Peyer's patch (tissue), 4 donors: ENCODE measurements at regions not wholly inside any gene's neighbourhood (a gene's known extent, or its start where the extent isn't known, plus 50 kb on each side); places are given as distances from the start of the nearest gene placed in this dataset.

Experiments
- DNase-seq, 3 donors: peaks; one replicate each; pipeline ENCODE4 v3.0.0-alpha.2; 2017 to 2019
- H3K27ac ChIP-seq, 4 donors: fragments of 200-600 bp; sonication (generic); one replicate each; pipeline ENCODE4 v1.5.1; 2016 to 2019
- H3K27me3 ChIP-seq, 2 donors: fragments of 200-600 bp; sonication (generic); one replicate each; pipeline ENCODE4 v1.5.1; 2019
- H3K36me3 ChIP-seq, 3 donors: fragments of 200-600 bp; sonication (generic); one replicate each; pipeline ENCODE4 v1.5.1; 2016 to 2019
- H3K4me1 ChIP-seq, 4 donors: fragments of 200-600 bp; sonication (generic); one replicate each; pipeline ENCODE4 v1.5.1; 2016 to 2019
- H3K4me3 ChIP-seq, 4 donors: fragments of 200-600 bp; sonication (generic); 1 replicate in 3 of 4; 2 replicates in 1 of 4; pipeline ENCODE4 v1.5.1; 2016 to 2019; ENCODE audit warnings: mild to moderate bottlenecking in 1 of 4
- H3K9me3 ChIP-seq, 4 donors: fragments of 200-600 bp; sonication (generic); one replicate each; pipeline ENCODE4 v1.5.1; 2016 to 2019; ENCODE audit warnings: mild to moderate bottlenecking in 1 of 4
- CTCF ChIP-seq, 6 experiments: fragments of 450-650 bp in 4 of 6; fragments of 200-600 bp in 2 of 6; sonication (generic) in 1 of 6; IDR thresholded peaks; one replicate each; pipeline ENCODE4 v1.5.1; 2017 to 2019; ENCODE audit warnings: antibody characterized with exemption in 6 of 6, mild to moderate bottlenecking in 3 of 6, moderate library complexity in 1 of 6
- POLR2A ChIP-seq, 2 donors: fragments of 450-650 bp; IDR thresholded peaks; one replicate each; pipeline ENCODE4 v1.5.1; 2017; ENCODE audit warnings: antibody characterized with exemption in 2 of 2, mild to moderate bottlenecking in 2 of 2, moderate library complexity in 2 of 2

- no peak for DNase-seq
- Histone ChIP-seq H3K27ac (no peak overlapping the region), H3K4me1 (no peaks in the 10 kb centered on the region), H3K9me3 (no peaks in the 10 kb centered on the region), H3K36me3 (no peaks in the 10 kb centered on the region), H3K27me3 (no peaks in the 10 kb centered on the region), H3K4me3 (no peak overlapping the region)
- TF ChIP-seq POLR2A (IDR thresholded peaks at IDR 0.05) (no peak), CTCF (IDR thresholded peaks at IDR 0.05) (no peak)
Measured at GRCh38 chr18:30361864-30362540, 680.5 kb downstream of the DSC3 start.

GRCh38 chr18:30359521-30359920, 683.0 kb downstream of the DSC3 start:
- no peaks in the 10 kb centered on the region for H3K36me3 ChIP-seq
- DNase-seq, result no peak
- TF ChIP-seq CTCF (IDR thresholded peaks at IDR 0.05), result no peak
- no peak for TF ChIP-seq POLR2A (IDR thresholded peaks at IDR 0.05)
- H3K9me3 ChIP-seq, result no peaks in the 10 kb centered on the region
- H3K27ac ChIP-seq, result no peak overlapping the region
- H3K4me3 ChIP-seq, result no peak overlapping the region
- H3K4me1 ChIP-seq, result no peaks in the 10 kb centered on the region
- no peaks in the 10 kb centered on the region for H3K27me3 ChIP-seq

- Histone ChIP-seq H3K36me3 (no peaks in the 10 kb centered on the region), H3K4me1 (no peaks in the 10 kb centered on the region), H3K27ac (no peak overlapping the region), H3K27me3 (no peaks in the 10 kb centered on the region), H3K4me3 (no peak overlapping the region), H3K9me3 (no peaks in the 10 kb centered on the region)
- TF ChIP-seq POLR2A (IDR thresholded peaks at IDR 0.05) (no peak), CTCF (IDR thresholded peaks at IDR 0.05) (no peak)
- no peak for DNase-seq
Measured at GRCh38 chr18:30358555-30358954, 684.0 kb downstream of the DSC3 start.

GRCh38 chr18:30352551-30353168, 689.9 kb downstream of the DSC3 start:
- TF ChIP-seq CTCF (IDR thresholded peaks at IDR 0.05) (no peak), POLR2A (IDR thresholded peaks at IDR 0.05) (no peak)
- no peaks in the 10 kb centered on the region for H3K4me1 ChIP-seq
- no peak for DNase-seq

GRCh38 chr18:30350263-30350662, 692.3 kb downstream of the DSC3 start:
- Histone ChIP-seq H3K4me1 (no peaks in the 10 kb centered on the region), H3K27me3 (no peaks in the 10 kb centered on the region), H3K4me3 (no peak overlapping the region), H3K36me3 (no peaks in the 10 kb centered on the region), H3K27ac (no peak overlapping the region), H3K9me3 (no peaks in the 10 kb centered on the region)
- DNase-seq, result no peak
- no peak for TF ChIP-seq CTCF (IDR thresholded peaks at IDR 0.05)
- TF ChIP-seq POLR2A (IDR thresholded peaks at IDR 0.05), result no peak

More at GRCh38 chr18:30352551-30353168, 689.9 kb downstream of the DSC3 start:
- no peak overlapping the region for H3K27ac ChIP-seq
- H3K4me3 ChIP-seq, result no peak overlapping the region
- no peaks in the 10 kb centered on the region for H3K9me3 ChIP-seq
- no peaks in the 10 kb centered on the region for H3K36me3 ChIP-seq
- no peaks in the 10 kb centered on the region for H3K27me3 ChIP-seq
